Mammary epithelial cell (primary cell): ENCODE measurements at regions not wholly inside any gene's neighbourhood (a gene's known extent, or its start where the extent isn't known, plus 50 kb on each side); places are given as distances from the start of the nearest gene placed in this dataset.

Source experiments
- EZH2 ChIP-seq: IDR thresholded peaks from 2 replicates; pipeline ENCODE4 v1.6.1; 2012; ENCODE audit warnings: low read length, inconsistent platforms, borderline replicate concordance
- TF ChIP-seq, protein P1 (sequence below), 2 donors: IDR thresholded peaks in 1 of 2; conservative IDR thresholded peaks in 1 of 2; 2 replicates each; pipeline ENCODE4 v1.5.1; 2011 to 2012; ENCODE audit warnings: inconsistent platforms in 2 of 2, low read length in 2 of 2, mild to moderate bottlenecking in 2 of 2, control low read depth in 1 of 2, low read depth in 1 of 2; ENCODE audit not compliant: insufficient read depth in 1 of 2; ENCODE audit errors: extremely low read depth in 1 of 2

DNA sequence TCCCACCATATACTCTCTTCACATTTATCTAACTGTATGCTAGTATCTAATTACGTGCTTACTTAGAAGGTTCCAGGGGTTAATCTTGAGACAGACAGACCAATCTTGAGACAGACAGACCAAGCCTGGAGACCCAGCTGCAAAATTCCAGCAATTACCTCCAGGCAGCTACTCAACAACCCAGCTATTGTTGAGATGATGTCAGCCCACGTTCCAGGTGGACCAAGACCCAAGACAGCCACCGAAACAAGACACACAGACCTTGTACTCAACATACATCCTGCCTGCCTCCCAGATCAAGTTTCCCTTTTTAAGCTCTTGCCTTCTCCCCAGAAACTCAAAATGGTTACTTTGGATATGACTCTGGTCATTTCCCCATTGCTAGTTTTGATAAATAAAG, 64.9 kb upstream of the VASH1 start:
- TF ChIP-seq, protein P1, sequence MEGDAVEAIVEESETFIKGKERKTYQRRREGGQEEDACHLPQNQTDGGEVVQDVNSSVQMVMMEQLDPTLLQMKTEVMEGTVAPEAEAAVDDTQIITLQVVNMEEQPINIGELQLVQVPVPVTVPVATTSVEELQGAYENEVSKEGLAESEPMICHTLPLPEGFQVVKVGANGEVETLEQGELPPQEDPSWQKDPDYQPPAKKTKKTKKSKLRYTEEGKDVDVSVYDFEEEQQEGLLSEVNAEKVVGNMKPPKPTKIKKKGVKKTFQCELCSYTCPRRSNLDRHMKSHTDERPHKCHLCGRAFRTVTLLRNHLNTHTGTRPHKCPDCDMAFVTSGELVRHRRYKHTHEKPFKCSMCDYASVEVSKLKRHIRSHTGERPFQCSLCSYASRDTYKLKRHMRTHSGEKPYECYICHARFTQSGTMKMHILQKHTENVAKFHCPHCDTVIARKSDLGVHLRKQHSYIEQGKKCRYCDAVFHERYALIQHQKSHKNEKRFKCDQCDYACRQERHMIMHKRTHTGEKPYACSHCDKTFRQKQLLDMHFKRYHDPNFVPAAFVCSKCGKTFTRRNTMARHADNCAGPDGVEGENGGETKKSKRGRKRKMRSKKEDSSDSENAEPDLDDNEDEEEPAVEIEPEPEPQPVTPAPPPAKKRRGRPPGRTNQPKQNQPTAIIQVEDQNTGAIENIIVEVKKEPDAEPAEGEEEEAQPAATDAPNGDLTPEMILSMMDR (conservative IDR thresholded peaks at IDR 0.05 in 1 of 2, IDR thresholded peaks at IDR 0.05 in 1 of 2; ENCODE audit: extremely low read depth in 1 of 2, insufficient read depth in 1 of 2, low read depth in 1 of 2, low read length in 2 of 2): no peak
- TF ChIP-seq EZH2: no peak
